ENCODE measurements at regions not wholly inside any gene's neighbourhood (a gene's known extent, or its start where the extent isn't known, plus 50 kb on each side); places are given as distances from the start of the nearest gene placed in this dataset.
"Not testable (repeated sequence)": the region's sequence is repeated elsewhere in the genome, so short reads cannot be mapped to it uniquely, and the experiment has no call there.

- no peak for DNase-seq (ENCODE audit: extremely low spot score)
- Histone ChIP-seq H3K36me3 (ENCODE audit: insufficient read depth) (no peaks in the 10 kb centered on the region), H3K4me1 (ENCODE audit: insufficient read depth) (no peaks in the 10 kb centered on the region), H3K27ac (ENCODE audit: low read depth) (no peak overlapping the region), H3K4me3 (ENCODE audit: low read depth, low read length) (no peak overlapping the region)
- WGBS: 29% methylated on average over 4 of the region's 4 CpGs
These were observed 776.3 kb downstream of the TMEM121 start for GRCh38 chr14:106302661-106303060.

- no peaks in the 10 kb centered on the region for H3K36me3 ChIP-seq (ENCODE audit: insufficient read depth)
- no peak for DNase-seq (ENCODE audit: extremely low spot score)
- H3K4me3 ChIP-seq (ENCODE audit: low read depth, low read length): no peak overlapping the region
- no peaks in the 10 kb centered on the region for H3K4me1 ChIP-seq (ENCODE audit: insufficient read depth)
- 77% methylated on average over 5 of the region's 5 CpGs for WGBS
- no peak overlapping the region for H3K27ac ChIP-seq (ENCODE audit: low read depth)
These were observed 777.9 kb downstream of the TMEM121 start for GRCh38 chr14:106304271-106304670.

- H3K36me3 ChIP-seq (ENCODE audit: insufficient read depth): no peaks in the 10 kb centered on the region
- no peak overlapping the region for H3K27ac ChIP-seq (ENCODE audit: low read depth)
- H3K4me3 ChIP-seq (ENCODE audit: low read depth, low read length): no peak overlapping the region
- no peak for DNase-seq (ENCODE audit: extremely low spot score)
- 37% methylated on average over 17 of the region's 17 CpGs for WGBS
- no peaks in the 10 kb centered on the region for H3K4me1 ChIP-seq (ENCODE audit: insufficient read depth)
These were observed 782.5 kb downstream of the TMEM121 start for GRCh38 chr14:106308839-106309389.

- WGBS: 86% methylated on average over 2 of the region's 2 CpGs
- no peak overlapping the region for H3K4me3 ChIP-seq (ENCODE audit: low read depth, low read length)
- H3K36me3 ChIP-seq (ENCODE audit: insufficient read depth): no peaks in the 10 kb centered on the region
- DNase-seq (ENCODE audit: extremely low spot score): no peak
- H3K4me1 ChIP-seq (ENCODE audit: insufficient read depth): no peaks in the 10 kb centered on the region
- H3K27ac ChIP-seq (ENCODE audit: low read depth): no peak overlapping the region
These were observed 783.0 kb downstream of the TMEM121 start for GRCh38 chr14:106309423-106309822.

GRCh38 chr14:106315436-106315835, 789.1 kb downstream of the TMEM121 start:
- WGBS: 49% methylated on average over 4 of the region's 4 CpGs
- Histone ChIP-seq H3K4me3 (ENCODE audit: low read depth, low read length) (no peak overlapping the region), H3K36me3 (ENCODE audit: insufficient read depth) (no peaks in the 10 kb centered on the region), H3K27ac (ENCODE audit: low read depth) (no peak overlapping the region), H3K4me1 (ENCODE audit: insufficient read depth) (no peaks in the 10 kb centered on the region)
- DNase-seq (ENCODE audit: extremely low spot score): no peak

GRCh38 chr14:106317593-106317992, 791.2 kb downstream of the TMEM121 start:
- WGBS: 40% methylated on average over 5 of the region's 5 CpGs
- DNase-seq (ENCODE audit: extremely low spot score): no peak
- Histone ChIP-seq H3K4me3 (ENCODE audit: low read depth, low read length) (no peak overlapping the region), H3K27ac (ENCODE audit: low read depth) (no peak overlapping the region), H3K36me3 (ENCODE audit: insufficient read depth) (no peaks in the 10 kb centered on the region), H3K4me1 (ENCODE audit: insufficient read depth) (no peaks in the 10 kb centered on the region)

- no peak overlapping the region for H3K27ac ChIP-seq (ENCODE audit: low read depth)
- H3K4me3 ChIP-seq (ENCODE audit: low read depth, low read length): no peak overlapping the region
- no peak for DNase-seq (ENCODE audit: extremely low spot score)
- no peaks in the 10 kb centered on the region for H3K4me1 ChIP-seq (ENCODE audit: insufficient read depth)
- WGBS: 39% methylated on average over 3 of the region's 3 CpGs
- H3K36me3 ChIP-seq (ENCODE audit: insufficient read depth): no peaks in the 10 kb centered on the region
These were observed 792.3 kb downstream of the TMEM121 start for GRCh38 chr14:106318700-106319099.

- not testable (repeated sequence) for H3K36me3 ChIP-seq (ENCODE audit: insufficient read depth); H3K27ac ChIP-seq (ENCODE audit: low read depth); H3K4me3 ChIP-seq (ENCODE audit: low read depth, low read length); DNase-seq (ENCODE audit: extremely low spot score); H3K4me1 ChIP-seq (ENCODE audit: insufficient read depth)
- WGBS: 69% methylated on average over 17 of the region's 17 CpGs
These were observed 797.6 kb downstream of the TMEM121 start for GRCh38 chr14:106323970-106324369.

GRCh38 chr14:106327234-106327633, 800.9 kb downstream of the TMEM121 start:
- 64% methylated on average over 3 of the region's 3 CpGs for WGBS
- DNase-seq (ENCODE audit: extremely low spot score): no peak
- Histone ChIP-seq H3K4me1 (ENCODE audit: insufficient read depth) (no peaks in the 10 kb centered on the region), H3K36me3 (ENCODE audit: insufficient read depth) (no peaks in the 10 kb centered on the region), H3K27ac (ENCODE audit: low read depth) (no peak overlapping the region), H3K4me3 (ENCODE audit: low read depth, low read length) (no peak overlapping the region)

GRCh38 chr14:106327702-106328353, 801.4 kb downstream of the TMEM121 start:
- not testable (repeated sequence) for H3K4me3 ChIP-seq (ENCODE audit: low read depth, low read length); DNase-seq (ENCODE audit: extremely low spot score); H3K27ac ChIP-seq (ENCODE audit: low read depth); H3K36me3 ChIP-seq (ENCODE audit: insufficient read depth); H3K4me1 ChIP-seq (ENCODE audit: insufficient read depth)
- 42% methylated on average over 4 of the region's 4 CpGs for WGBS

GRCh38 chr14:106329243-106329642, 802.9 kb downstream of the TMEM121 start:
- not testable (repeated sequence) for H3K36me3 ChIP-seq (ENCODE audit: insufficient read depth); H3K4me3 ChIP-seq (ENCODE audit: low read depth, low read length); H3K27ac ChIP-seq (ENCODE audit: low read depth); DNase-seq (ENCODE audit: extremely low spot score); H3K4me1 ChIP-seq (ENCODE audit: insufficient read depth)
- WGBS: 36% methylated on average over 4 of the region's 4 CpGs

GRCh38 chr14:106329987-106330774, 803.8 kb downstream of the TMEM121 start:
- not testable (repeated sequence) for H3K4me3 ChIP-seq (ENCODE audit: low read depth, low read length); DNase-seq (ENCODE audit: extremely low spot score); H3K27ac ChIP-seq (ENCODE audit: low read depth); H3K36me3 ChIP-seq (ENCODE audit: insufficient read depth); H3K4me1 ChIP-seq (ENCODE audit: insufficient read depth)
- WGBS: 45% methylated on average over 5 of the region's 8 CpGs

GRCh38 chr14:106334428-106335109, 808.2 kb downstream of the TMEM121 start:
- H3K27ac ChIP-seq (ENCODE audit: low read depth); H3K4me1 ChIP-seq (ENCODE audit: insufficient read depth); H3K4me3 ChIP-seq (ENCODE audit: low read depth, low read length); H3K36me3 ChIP-seq (ENCODE audit: insufficient read depth); DNase-seq (ENCODE audit: extremely low spot score): not testable (repeated sequence)
- WGBS: 46% methylated on average over 12 of the region's 16 CpGs

- H3K4me1 ChIP-seq (ENCODE audit: insufficient read depth); H3K36me3 ChIP-seq (ENCODE audit: insufficient read depth); DNase-seq (ENCODE audit: extremely low spot score); H3K27ac ChIP-seq (ENCODE audit: low read depth); H3K4me3 ChIP-seq (ENCODE audit: low read depth, low read length): not testable (repeated sequence)
- 43% methylated on average over 5 of the region's 6 CpGs for WGBS
These were observed 808.7 kb downstream of the TMEM121 start for GRCh38 chr14:106335110-106335429.

Data from urinary bladder (tissue), 3 donors.